ENCODE measurements at regions not wholly inside any gene's neighbourhood (a gene's known extent, or its start where the extent isn't known, plus 50 kb on each side); places are given as distances from the start of the nearest gene placed in this dataset.

DNA sequence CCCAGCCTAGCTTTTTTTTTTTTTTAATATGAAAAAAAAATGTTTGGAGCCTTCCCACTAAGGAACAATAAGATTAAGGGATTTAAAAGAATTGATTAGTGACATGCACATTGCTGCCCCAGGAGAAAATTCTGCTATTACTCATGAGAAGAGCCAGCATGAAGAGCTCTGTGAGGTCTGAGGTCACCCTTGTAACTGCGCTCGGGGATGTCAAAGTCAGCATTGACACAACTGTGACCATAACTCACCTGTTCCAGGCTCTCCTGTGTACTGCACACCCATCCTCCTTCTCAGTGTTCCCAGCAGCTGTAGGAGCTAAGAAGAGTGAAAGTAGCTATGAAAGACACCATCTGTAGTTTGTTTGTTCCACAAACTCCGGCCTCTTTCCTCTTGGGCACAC, 109.8 kb upstream of the FGF3 start:
- peaks cover 17% of the 10 kb centered on the region for H3K27me3 ChIP-seq (replicated peaks; ENCODE audit: insufficient read depth, low read depth, low read length, poor library complexity)
- H3K4me3 ChIP-seq (ENCODE audit: low read depth, low read length, poor library complexity, severe bottlenecking), result no peak overlapping the region
- BruUV-seq (replicated peaks), result no TSS peak
- TF ChIP-seq CTCF (conservative IDR thresholded peaks at IDR 0.05; ENCODE audit: low read depth, low read length), result no peak
- TF ChIP-seq EZH2 (IDR thresholded peaks at IDR 0.05; ENCODE audit: borderline replicate concordance, low read depth, low read length, poor library complexity, severe bottlenecking), result no peak
- no peak for DNase-seq (ENCODE audit: low spot score)
- intact Hi-C loops (cut with micrococcal nuclease; ENCODE audit: unreplicated experiment), result no loop called here
- no peaks in the 10 kb centered on the region for H3K4me1 ChIP-seq (ENCODE audit: insufficient read depth, low read length, poor library complexity, severe bottlenecking)
- CTCF ChIA-PET, result no interaction called here
- H3K9me3 ChIP-seq (ENCODE audit: low read depth, low read length, poor library complexity, severe bottlenecking), result no peaks in the 10 kb centered on the region
- POLR2A ChIA-PET (ENCODE audit: low non-redundant PET), result interaction anchor here (0.6 kb wide), 1 partner anchor 269 kb away, joined by 3 read pairs; no protein-coding TSS in a partner anchor
- H3K36me3 ChIP-seq (ENCODE audit: insufficient read depth, low read length, poor library complexity, severe bottlenecking), result no peaks in the 10 kb centered on the region
- no peak overlapping the region for H3K27ac ChIP-seq (ENCODE audit: low read depth, low read length, poor library complexity, severe bottlenecking)

DNA sequence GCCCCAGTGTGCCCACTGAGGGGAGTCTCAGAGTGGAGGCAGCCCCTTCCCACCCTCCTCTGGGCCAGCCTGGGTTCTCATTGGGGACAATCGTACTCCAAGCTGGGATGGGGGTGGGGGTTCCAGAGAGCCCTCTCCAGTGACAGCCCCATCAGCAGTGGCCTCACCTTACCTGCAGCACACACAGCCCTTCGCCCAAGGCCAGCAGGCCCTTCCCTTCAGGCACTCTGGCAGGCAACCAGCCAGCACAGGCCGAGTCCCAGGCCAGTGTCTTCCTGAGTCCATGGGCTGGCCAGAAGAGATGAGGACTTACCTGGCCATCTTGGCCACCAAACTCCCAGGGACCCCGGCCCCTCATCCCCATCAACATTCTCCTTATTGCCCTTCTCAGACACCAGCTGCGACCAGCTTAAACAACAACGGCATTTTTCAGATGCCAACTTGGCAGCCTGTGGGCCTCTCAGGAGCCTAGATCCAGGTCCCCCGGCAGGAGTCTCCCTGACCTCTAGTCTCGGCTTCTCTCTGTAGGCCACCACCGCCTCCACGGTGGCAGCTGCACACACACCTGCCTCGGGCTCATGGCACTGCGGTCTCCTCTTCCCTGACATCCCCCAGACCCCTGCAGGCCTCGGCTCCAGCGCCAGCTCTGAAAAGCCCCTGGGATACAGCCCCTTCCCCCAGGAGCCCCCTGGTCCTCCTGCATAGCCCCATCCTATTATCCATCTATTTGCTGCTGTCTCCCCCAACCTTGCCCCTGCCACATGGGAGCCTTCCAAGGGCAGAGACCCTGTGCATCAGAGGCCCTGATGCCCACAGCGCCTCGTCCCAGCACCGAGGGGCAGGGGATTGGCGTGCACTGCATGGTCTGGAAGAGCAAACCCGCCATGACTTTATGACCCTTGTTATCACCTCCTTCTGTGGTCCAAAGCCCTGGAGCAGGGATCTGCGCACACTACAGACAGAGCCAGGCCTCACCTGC, 111.2 kb upstream of the FGF3 start:
- no peak overlapping the region for H3K4me3 ChIP-seq (ENCODE audit: low read depth, low read length, poor library complexity, severe bottlenecking)
- TF ChIP-seq EZH2 (IDR thresholded peaks at IDR 0.05; ENCODE audit: borderline replicate concordance, low read depth, low read length, poor library complexity, severe bottlenecking) (no peak), CTCF (conservative IDR thresholded peaks at IDR 0.05; ENCODE audit: low read depth, low read length) (no peak)
- ChIA-PET CTCF (no interaction called here), POLR2A (ENCODE audit: low non-redundant PET) (no interaction called here)
- intact Hi-C loops (cut with micrococcal nuclease; ENCODE audit: unreplicated experiment), result no loop called here
- no peaks in the 10 kb centered on the region for H3K9me3 ChIP-seq (ENCODE audit: low read depth, low read length, poor library complexity, severe bottlenecking)
- H3K4me1 ChIP-seq (ENCODE audit: insufficient read depth, low read length, poor library complexity, severe bottlenecking), result no peaks in the 10 kb centered on the region
- no peaks in the 10 kb centered on the region for H3K36me3 ChIP-seq (ENCODE audit: insufficient read depth, low read length, poor library complexity, severe bottlenecking)
- H3K27ac ChIP-seq (ENCODE audit: low read depth, low read length, poor library complexity, severe bottlenecking), result no peak overlapping the region
- DNase-seq (ENCODE audit: low spot score), result no peak
- peaks cover 8% of the 10 kb centered on the region for H3K27me3 ChIP-seq (replicated peaks; ENCODE audit: insufficient read depth, low read depth, low read length, poor library complexity)
- BruUV-seq (replicated peaks), result no TSS peak

DNA sequence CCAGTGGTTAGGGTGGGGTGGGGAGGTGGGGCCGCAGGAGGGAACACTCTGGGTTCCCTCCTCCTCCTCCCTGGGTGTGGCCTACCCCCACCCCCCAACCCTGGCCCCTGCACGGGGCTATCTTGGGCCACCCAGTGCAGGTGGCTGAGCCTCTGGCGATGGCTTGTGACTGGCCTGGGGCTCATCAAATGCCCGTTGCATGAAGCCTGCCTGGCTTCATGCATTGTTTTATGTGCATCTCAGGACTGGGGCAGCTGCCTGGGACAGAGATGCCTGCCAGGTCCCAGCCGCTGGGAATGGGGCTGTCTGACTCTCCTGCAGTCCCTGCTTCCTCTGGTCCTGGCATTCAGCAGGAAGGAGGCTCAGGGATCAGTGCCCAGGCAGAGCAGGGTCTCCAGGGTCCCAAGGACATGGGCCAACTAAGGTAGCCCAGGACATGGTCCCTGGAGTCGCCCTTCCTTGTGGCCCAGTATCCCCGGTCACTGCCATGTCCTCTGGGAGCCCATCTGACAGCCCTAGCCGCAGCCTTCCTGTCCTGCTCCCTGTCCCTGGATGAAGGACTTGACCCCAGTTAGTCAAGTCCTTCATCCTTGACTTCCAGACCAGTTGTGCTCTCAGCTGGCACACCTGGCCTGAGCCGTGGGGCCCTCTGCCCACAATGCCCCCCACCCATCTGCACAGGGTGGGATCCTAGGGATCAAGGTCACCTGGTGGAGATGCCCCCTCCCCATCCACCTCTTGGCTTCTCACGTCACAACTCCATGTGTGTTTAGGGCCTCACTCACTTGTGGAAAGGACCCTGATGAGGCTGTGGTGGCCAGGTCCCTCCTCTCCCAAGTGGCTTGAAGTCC, 112.1 kb upstream of the FGF3 start:
- no peaks in the 10 kb centered on the region for H3K36me3 ChIP-seq (ENCODE audit: insufficient read depth, low read length, poor library complexity, severe bottlenecking)
- H3K4me1 ChIP-seq (ENCODE audit: insufficient read depth, low read length, poor library complexity, severe bottlenecking), result no peaks in the 10 kb centered on the region
- intact Hi-C loops (cut with micrococcal nuclease; ENCODE audit: unreplicated experiment), result no loop called here
- no peaks in the 10 kb centered on the region for H3K9me3 ChIP-seq (ENCODE audit: low read depth, low read length, poor library complexity, severe bottlenecking)
- peaks cover 1% of the 10 kb centered on the region for H3K27me3 ChIP-seq (replicated peaks; ENCODE audit: insufficient read depth, low read depth, low read length, poor library complexity)
- TF ChIP-seq CTCF (conservative IDR thresholded peaks at IDR 0.05; ENCODE audit: low read depth, low read length), result no peak
- TF ChIP-seq EZH2 (IDR thresholded peaks at IDR 0.05; ENCODE audit: borderline replicate concordance, low read depth, low read length, poor library complexity, severe bottlenecking), result no peak
- DNase-seq (ENCODE audit: low spot score), result no peak
- no TSS peak for BruUV-seq (replicated peaks)
- CTCF ChIA-PET, result no interaction called here
- no peak overlapping the region for H3K4me3 ChIP-seq (ENCODE audit: low read depth, low read length, poor library complexity, severe bottlenecking)
- POLR2A ChIA-PET (ENCODE audit: low non-redundant PET), result no interaction called here
- H3K27ac ChIP-seq (ENCODE audit: low read depth, low read length, poor library complexity, severe bottlenecking), result no peak overlapping the region

Data from A673 (cell line).